Gastrocnemius medialis (tissue), 4 donors: ENCODE measurements at regions not wholly inside any gene's neighbourhood (a gene's known extent, or its start where the extent isn't known, plus 50 kb on each side); places are given as distances from the start of the nearest gene placed in this dataset.

Experiments used
- CTCF ChIP-seq, 5 experiments: fragments of 450-650 bp in 3 of 5; fragments of 200-600 bp in 2 of 5; sonication (generic) in 2 of 5; IDR thresholded peaks in 4 of 5; conservative IDR thresholded peaks in 1 of 5; 1 replicate in 4 of 5; 2 replicates in 1 of 5; pipeline ENCODE4 v1.5.1; 2016 to 2019; ENCODE audit warnings: antibody characterized with exemption in 5 of 5, mild to moderate bottlenecking in 3 of 5, moderate library complexity in 3 of 5
- POLR2A ChIP-seq, 2 donors: fragments of 450-650 bp; IDR thresholded peaks; one replicate each; pipeline ENCODE4 v1.6.1; 2017; ENCODE audit warnings: antibody characterized with exemption in 2 of 2, mild to moderate bottlenecking in 2 of 2, moderate library complexity in 2 of 2

GRCh38 chr5:39946356-39947045 is 521.7 kb upstream of the DAB2 start:
- TF ChIP-seq CTCF (IDR thresholded peaks at IDR 0.05 in 4 of 5, conservative IDR thresholded peaks at IDR 0.05 in 1 of 5) (no peak), POLR2A (IDR thresholded peaks at IDR 0.05) (no peak)
